Stimulated activated CD4-positive, alpha-beta T cell treated with anti-CD3 and anti-CD28 coated beads, Interleukin-2, amount 100 ng/mL, for 4 hours (primary cell): ENCODE measurements at regions not wholly inside any gene's neighbourhood (a gene's known extent, or its start where the extent isn't known, plus 50 kb on each side); places are given as distances from the start of the nearest gene placed in this dataset.

Experiments used
- DNase-seq: peaks from one replicate; pipeline ENCODE4 v3.0.0-alpha.2; 2020; ENCODE audit warnings: low read depth

DNA sequence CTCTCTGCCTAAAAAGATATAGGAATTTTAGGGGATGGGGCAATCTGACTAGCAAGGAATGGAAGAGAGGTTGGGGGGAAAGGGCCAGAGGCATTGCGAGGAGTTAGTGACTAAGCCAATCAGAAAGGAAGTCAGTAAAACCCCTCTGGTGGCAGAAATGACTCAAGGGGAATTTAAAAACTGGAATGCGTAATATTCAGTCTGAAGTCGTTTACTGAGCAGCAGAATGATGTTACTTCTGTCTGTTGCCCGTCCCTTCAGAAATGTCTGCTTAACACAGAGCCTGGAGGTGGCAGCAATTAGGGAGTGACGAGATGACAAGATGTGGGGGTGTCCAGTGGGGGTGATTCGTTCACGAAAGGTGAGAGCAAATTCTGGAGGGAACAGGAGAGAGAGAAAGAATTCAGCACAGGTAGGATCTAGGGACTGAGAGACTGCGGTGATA is 107.7 kb upstream of the CLMP start:
- peak; percentile 17 for DNase-seq

DNA sequence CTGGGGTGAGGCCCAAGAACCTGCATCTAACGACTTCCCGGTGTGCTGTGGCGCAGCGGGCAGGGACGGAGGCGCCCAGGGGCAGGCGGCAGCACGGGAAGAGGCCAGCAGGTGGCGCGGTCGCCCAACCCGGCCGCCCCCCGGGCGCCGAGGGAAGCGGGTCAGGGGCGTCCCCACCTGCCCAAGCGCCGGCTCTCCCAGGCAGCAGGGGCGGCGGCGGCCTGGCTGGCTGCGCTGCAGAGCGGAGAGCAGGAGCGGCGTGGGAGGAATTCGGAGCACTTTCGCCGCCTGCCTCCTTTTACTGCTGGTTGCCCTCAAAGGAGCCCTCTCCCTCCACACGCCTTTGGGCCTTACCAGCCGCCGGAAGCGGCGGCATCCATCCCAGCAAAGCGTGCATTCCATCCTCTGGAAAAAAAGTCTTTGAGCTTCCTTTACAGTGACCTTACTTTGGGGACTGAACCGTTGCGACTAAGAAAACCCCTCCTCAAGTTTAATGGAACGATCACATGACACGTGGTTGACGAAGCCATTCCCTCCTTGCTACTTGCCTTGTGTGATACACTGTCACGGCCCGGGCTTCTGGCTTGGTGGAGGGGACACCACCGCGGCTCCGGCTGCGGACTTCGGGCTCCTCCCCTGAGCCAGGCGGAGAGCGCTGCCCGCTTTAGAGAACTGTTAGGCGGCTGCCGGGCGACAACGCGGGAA is 106.8 kb upstream of the CLMP start:
- DNase-seq = peak; percentile 51

DNA sequence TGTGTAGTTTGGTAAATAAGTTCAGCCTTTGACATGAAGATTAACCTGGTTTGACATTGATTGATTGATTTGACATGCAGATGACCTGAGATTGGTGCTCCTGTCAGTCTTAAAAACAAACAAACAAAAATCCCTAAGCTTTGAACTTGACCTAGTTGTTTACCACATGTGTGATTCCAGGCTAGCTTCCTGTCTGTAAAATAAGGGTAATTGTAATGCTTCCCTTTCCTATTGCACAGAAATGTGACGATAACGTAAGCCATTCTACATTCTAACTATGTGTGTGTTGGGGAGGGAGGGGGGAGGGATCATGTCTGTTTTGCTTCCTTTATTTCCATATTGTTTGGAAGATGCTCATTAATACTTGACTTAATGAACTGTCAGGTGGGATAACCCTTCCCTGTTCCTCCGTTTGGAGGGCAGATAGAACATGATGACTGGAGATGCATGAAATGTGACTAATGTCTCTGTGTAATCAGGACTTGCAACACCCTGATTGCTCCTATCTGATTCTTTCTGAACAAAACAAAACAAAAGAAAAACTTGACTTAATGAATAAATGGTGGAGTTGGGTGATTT is 106.1 kb upstream of the CLMP start:
- DNase-seq = no peak

DNA sequence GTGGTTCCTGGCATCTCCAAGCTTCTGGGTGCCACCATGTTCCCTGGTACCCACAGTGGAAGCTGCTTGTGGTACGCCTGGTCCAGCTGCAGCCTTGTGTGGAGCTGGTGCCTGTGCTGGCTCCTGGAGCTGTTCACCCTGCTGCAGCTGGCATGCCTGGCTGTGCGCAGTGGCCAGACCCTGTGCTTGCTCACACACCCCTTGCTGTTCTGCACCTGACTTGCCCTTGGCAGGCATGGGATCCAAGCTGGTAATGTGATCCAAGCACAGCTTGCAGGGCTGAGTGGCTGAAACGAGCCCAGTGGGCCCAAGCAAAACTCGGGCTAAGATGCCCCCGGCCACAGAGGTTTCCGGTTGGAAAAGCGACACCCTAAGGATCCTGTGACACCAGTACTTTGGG is 104.7 kb upstream of the CLMP start:
- DNase-seq = no peak

DNA sequence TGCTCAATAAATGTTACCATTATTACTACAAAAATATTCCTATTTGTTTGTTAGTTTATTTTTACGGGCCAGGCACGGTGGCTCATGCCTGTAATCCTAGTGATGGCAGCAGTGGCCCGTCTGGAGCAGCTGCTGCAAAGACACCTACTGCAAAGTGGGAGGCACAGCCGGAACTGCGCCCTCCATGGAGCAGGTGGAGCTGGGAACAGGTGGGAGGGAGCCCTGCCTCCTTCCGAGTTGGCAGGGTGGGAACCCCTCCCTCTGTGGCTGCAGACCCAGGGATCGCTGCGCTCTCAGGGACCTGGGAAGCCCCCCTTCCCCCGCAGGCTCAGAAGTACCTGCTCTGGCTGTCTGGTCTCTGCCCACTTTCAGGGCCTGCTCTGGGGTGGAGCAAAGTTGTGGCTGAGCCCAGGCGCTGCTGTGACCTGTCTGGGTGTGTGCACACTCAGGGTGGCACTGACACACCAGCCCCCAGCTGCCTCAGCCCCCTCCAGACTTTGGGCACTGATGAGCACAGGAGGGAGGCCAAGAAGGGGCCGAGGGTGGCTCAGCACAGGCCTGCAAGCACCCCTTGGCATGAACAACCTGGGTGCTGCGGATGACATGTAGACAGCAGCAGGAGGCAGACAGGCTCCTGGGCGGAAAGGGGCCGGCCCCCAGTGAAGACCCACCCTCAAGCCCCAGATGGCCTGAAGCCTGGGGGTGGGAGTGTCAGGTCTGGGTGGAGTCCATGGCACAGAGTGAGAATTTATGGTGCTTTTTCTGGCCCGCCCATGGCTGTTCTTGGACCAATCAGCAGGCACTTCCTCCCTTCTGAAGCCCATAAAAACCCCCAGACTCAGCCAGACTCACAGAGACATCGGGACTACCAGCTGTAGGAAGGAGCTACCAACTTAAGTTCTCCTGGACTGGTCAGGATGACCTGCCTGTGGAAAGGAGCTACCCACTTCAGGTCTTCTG is 103.7 kb upstream of the CLMP start:
- DNase-seq = no peak

DNA sequence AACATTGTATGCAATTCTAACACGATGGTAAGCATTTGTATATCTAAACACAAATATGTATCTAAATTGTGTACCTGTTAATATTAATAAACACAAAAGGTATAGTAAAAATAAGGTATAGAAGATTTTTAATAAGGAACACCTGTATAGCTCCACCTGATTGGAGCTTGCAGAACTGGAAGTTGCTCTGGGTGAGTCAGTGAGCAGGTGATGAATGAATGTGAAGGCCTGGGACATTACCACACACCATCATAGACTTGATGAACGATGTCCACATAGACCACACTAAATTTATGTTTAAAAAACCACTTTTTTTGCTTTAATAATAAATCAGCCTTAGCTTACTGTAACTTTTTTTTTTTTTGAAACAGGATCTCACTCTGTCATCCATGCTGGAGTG is 97.6 kb upstream of the CLMP start:
- DNase-seq = no peak

DNA sequence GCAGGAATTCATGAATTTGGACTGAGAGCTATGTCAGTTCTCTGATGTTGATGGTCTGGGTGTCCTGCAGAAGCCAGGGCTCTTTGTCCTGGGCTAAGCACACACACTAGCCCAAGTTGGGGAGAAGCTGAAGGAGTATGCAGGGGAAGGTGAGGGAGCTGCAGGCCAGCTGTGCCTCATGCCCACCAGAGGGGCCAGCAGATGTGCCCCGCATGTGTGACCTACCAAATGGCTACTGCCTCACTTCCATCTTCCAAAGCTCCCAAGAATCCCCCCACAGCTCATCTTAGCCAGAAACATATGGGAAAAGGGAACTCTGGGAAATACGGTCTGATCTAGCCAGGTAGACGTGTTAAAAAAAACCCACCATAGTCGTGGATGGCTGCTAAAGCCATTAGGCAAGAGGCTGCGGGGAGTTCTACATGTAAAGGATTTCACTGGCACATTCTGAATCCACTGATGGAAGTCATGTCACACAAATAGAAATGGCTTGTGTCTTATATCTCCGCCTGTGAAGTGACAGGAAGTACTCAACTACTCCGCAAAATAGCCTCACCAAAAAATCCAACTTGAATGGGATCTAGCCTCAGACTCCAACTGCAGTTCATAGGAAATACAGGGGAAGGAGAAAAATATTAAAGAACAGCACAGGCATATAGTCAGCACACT is 96.3 kb upstream of the CLMP start:
- DNase-seq = no peak

DNA sequence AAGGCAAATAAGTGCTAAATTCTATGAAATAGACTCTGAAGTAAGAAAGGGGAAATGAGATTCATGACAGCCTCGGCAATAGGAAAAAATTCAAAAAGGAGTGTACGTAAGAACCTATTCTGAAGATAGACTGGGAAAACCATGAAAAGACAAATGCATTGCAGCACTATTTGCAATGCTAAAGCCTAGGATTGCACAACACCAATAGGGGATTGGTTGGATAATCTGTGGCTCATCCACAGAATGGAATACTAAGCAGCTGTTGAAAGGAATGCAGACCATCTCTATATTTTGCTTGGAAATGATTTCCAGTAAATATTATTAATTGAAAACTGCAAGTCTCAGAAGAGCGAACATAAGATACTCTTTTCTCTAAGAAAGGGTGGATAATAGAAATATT is 91.7 kb upstream of the CLMP start:
- DNase-seq = no peak

DNA sequence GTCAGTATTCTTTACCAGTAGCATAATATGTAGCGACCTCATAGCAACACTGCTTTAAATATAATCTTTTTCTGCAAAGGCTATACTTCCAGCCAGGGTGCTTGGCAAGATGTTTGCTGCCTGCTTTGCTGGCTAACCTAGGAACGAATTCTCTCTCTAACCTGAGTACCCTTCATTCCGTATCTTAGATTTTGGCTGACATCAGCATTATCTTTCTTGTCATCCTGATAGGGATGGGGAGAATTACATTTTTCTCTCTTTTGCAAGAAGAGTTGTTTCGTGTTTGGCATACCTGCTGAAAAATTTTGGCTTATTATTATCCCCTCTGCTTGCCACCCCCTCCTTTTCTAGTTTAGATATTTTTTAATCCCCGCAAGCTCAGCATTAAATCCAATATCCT is 91.2 kb upstream of the CLMP start:
- no peak for DNase-seq

DNA sequence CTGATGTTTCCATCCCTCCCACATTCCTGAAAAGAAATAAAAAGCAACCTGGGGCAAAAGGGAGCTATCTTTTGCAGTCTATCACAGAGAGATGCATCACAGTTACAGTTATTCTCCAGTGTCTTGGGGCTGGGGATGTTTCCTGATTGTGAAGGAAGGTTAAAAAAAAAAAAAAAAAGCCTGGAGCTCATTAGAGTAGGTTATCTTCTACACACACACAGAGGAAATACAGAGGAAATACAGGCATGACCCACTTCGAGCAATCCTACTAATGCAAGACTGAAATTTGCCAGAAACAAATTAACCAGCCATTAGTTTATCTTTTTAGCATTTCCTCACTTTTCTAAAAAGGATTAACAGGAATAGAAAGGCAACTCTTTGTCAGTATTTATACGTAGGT is 89.4 kb upstream of the CLMP start:
- DNase-seq = no peak

DNA sequence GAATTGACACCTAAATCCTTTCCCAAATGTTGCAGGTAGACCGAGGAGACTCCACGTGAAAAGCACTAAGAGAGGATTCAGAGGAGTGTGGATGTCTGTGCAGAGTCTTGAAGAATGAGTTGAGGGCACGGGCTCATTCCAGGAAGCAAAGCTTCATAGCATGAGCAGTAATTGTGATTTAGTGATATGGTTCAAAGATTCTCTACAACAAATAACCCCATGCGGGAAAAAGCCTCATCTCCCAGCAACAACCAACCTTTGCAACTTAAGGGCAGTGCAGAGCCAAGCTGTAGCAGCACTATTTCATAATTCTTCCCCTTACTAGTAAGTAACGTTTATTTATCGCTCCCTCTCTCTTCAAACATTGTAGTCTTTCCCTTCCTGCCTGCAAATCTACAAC is 87.5 kb upstream of the CLMP start:
- no peak for DNase-seq

DNA sequence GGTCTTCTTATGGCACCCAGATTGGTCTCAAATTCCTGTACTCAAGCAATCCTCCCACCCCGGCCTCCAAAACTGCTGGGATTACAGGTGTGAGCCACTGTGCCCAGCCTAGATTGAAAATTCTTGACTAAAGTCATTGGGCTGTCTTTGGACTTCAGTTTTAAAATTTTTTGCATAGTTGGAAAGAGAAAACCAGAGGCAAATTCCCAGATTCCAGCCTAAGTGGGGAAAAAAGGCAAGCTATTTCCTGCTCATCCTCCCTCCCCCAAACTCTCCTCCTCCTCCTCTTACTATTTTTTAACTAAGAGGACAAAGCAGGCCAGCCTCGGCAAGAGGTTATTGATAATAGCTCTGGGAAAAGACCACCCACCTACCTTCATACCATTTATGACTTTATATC is 78.6 kb upstream of the CLMP start:
- DNase-seq = no peak

DNA sequence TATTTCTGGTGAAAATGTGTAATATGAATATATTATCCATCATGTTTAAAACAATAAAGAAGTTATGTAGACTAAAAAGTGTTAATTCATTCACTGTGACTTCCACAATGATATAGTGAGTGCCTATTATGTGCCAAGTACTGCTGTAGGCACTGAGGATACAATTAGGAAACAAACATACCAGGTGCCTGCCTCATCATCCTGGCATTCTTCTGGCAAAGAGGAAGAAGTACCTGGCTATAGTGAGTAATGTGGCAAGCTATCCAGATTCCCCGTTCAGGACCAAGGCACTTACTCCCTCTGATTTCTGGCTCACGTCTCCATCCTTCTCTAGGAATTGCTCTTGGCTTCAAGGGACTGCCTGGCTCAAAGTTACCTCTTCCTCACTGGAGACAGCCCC is 77.5 kb upstream of the CLMP start:
- no peak for DNase-seq

DNA sequence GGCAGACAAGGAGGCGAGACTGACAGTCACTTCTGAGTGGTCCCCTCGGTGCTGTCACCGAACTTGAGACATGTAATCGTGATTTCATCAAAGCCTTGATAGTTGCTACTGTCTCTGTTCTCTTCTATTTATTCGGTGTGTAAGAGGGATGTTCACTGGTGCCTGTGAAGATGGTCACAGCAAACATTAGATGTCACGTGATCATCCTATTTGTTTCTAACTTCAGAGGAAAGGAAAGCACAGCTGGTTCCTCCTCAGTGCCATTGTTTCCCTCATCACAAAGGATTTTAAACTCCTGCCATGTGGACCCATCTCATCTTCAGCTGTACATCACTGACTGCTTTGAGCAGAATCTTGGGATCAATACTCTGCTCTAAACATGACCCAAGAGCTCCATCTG is 73.1 kb upstream of the CLMP start:
- no peak for DNase-seq

DNA sequence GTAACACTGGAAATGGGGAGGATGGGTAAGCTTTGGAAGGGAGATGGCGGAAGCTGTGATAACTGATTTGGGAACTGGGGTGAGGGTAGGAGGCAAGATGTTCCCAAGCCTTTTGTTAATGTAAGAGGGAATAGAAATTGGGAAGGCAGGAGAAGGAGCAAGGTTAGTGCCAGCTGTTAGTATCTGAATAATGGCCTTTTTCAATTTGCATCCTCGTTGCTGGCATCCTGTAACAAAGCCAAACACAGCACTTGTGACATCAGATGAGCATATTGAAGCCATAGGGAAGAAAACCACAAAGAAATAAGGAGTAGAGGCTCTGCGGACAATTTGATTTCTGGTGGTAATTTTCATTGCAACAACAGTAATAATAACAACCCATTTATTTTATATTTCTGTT is 70.9 kb upstream of the CLMP start:
- no peak for DNase-seq

DNA sequence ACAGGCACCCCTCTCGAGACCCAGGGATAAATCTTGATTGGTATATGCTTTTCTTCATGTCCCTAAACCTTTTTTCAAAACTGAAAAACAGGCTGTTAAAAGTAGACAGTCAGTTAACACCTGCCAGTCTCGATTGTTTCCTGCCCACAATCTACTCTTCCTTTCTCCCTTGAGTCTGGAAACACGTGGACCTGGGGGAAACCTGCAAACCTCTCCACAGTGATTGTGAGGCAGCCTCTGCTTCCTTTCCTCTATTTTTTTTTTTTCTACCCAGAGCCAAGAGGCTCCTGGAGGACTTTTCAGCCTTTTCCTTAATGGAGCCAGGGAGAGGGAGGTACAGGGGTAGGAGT is 69.4 kb upstream of the CLMP start:
- no peak for DNase-seq

DNA sequence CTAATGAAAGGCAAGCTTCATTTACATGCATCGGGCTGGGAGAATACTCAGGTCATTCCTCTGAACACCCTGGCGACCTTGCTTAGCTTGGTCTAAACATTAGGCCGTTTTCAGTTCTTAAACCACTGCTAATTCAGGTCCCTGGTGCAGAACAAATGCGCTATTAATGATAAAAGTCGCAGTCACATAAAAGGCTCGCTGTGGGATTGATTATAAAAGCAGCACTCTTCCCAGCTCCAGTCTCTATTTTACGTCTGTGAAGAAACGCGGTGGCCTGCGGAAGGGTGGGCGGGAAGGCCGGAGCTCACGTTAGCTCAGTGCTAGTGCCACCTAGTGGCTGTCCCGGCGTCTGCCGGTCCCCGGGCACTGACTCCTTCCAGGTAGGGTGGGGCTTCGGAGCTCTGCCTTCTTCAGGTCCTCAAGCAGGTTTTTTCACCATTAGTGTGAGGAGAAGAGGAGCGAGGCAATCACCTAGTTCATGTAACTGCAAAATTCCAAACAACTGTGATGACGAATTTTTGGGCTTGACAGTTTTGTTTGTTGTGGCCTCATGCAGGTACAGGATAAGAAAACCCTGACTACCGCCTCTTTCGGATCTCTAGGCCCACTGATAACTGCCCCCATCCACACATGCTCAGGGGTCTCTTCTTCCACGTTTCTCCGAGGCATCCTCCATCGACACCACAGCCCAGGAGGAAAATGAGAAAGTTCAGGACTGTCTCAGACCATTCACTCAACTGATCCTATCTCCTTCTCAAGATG is 66.5 kb upstream of the CLMP start:
- peak; percentile 33 for DNase-seq

DNA sequence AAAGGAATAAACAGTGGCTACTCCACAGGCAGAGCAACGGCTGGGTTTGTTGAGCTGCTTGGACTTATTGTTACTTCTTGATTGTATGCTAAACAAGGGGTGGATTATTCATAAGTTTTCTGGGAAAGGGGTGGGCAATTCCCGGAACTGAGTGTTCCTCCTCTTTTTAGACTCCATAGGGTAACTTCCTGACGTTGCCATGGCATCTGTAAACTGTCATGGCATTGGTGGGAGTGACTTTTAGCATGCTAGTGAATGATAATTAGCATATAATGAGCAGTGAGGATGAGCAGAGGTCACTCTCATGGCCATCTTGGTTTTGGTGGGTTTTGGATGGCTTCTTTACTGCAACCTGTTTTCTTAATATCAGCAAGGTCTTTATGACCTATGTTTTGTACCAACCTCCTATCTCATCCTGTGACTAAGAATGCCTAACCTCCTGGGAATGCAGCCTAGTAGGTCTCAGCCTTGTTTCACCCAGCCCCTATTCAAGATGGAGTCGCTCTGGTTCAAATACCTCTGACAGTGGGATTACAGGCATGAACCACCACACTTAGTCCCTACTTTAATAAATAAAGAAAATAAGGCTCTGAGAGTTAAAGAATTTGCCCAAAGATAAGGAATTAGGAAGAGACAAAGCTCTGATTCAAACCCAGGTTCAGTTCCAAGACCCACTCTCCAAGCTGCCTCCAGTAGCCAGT is 65.6 kb upstream of the CLMP start:
- no peak for DNase-seq

DNA sequence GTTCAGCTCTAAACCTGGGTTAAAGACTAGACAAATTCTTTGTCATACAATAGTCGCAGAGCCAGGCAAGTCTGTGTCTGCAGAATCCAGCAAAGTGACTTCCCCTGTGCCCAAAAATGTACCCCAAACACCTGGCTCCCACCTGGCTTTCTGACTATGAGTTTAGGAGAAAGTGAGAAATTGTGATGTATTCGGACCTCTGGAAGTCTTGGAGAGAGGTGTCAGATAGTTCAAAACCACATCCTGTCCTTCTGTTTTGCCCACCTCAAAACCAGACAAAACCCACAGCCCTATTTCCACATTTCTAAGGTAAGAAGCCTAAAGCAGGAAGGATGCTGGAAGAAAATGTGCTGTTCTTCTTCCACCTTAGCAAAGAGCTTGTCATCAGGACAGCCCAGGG is 63.8 kb upstream of the CLMP start:
- no peak for DNase-seq

DNA sequence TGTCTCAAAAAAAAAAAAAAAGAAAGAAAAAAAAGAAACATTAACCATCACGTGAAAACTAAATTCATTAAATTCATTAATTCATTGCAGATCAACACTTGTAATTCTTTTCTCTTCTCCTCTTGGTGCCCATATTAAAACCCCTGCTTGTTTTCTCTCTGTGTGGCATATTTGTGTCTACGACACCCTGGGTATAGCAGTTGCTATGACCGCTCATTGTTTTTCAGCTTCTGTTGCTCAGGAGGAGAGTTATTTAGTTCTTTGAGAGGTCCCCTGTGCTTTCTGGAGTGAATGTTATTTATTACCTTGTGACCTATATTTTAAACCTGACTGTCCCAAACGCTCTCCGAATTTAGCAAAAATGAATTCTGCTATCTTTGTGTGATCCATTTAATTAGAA is 62.3 kb upstream of the CLMP start:
- DNase-seq = no peak

DNA sequence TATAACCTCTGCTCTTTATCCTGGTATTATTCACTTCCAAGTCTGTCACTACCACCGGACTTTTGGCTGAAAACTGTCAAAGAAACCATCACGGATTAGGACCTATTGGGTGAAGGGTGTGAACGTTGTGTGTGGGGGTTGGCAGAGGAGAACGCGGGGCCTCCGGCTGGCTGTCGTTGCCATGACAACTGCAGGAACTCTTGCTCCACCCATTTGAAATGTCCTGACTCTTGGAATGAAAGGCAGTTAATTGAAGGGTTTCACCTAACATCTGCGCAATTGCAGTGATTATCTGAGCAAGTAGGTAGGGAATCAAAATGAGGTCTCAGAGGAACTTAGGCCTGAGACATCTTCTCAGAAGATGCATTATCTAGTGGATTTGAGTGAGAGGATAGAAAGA is 60.9 kb upstream of the CLMP start:
- no peak for DNase-seq
